A673 (cell line): ENCODE measurements at regions not wholly inside any gene's neighbourhood (a gene's known extent, or its start where the extent isn't known, plus 50 kb on each side); places are given as distances from the start of the nearest gene placed in this dataset.

Source experiments
- EZH2 ChIP-seq: fragments of 200-600 bp; sonication (generic); IDR thresholded peaks from 2 replicates; pipeline ENCODE4 v1.6.1; 2017; ENCODE audit warnings: borderline replicate concordance, low read depth, mild to moderate bottlenecking, mixed read lengths, antibody characterized with exemption, low read length; ENCODE audit not compliant: poor library complexity, severe bottlenecking
- TF ChIP-seq, protein P1 (sequence below): fragments of 300-800, 200-600 bp; sonication (generic); conservative IDR thresholded peaks from 2 replicates; pipeline ENCODE4 v1.5.1; 2017; ENCODE audit warnings: low read depth, mild to moderate bottlenecking, antibody characterized with exemption, low read length, moderate library complexity, mixed read lengths

DNA sequence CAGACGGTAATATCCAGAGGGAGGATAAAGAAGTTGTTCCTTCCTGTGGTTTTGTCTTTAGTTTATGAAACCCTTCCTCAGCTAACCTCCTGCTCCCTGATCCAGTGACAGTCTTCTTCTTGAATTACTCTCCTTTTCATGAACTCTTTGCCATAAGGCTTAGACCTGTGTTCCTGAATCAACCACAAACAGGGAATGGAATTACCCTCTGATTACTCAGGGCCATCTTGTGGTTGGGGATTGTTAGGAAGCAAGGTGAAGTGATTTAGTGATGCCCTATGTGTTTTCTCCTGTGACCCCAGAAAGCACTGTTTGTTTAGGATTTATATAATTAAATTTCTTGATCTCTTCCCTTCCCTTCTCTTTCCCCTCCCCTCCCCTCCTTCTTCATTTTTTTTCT lies 409.1 kb downstream of the TAF11L14 start:
- TF ChIP-seq, protein P1, sequence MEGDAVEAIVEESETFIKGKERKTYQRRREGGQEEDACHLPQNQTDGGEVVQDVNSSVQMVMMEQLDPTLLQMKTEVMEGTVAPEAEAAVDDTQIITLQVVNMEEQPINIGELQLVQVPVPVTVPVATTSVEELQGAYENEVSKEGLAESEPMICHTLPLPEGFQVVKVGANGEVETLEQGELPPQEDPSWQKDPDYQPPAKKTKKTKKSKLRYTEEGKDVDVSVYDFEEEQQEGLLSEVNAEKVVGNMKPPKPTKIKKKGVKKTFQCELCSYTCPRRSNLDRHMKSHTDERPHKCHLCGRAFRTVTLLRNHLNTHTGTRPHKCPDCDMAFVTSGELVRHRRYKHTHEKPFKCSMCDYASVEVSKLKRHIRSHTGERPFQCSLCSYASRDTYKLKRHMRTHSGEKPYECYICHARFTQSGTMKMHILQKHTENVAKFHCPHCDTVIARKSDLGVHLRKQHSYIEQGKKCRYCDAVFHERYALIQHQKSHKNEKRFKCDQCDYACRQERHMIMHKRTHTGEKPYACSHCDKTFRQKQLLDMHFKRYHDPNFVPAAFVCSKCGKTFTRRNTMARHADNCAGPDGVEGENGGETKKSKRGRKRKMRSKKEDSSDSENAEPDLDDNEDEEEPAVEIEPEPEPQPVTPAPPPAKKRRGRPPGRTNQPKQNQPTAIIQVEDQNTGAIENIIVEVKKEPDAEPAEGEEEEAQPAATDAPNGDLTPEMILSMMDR = 0 out of 2 replicates have a peak, but pooled peaks have one; percentile 15
- TF ChIP-seq EZH2 = no peak
